Eye (tissue), 1 donor: ENCODE measurements at regions not wholly inside any gene's neighbourhood (a gene's known extent, or its start where the extent isn't known, plus 50 kb on each side); places are given as distances from the start of the nearest gene placed in this dataset.
"Not testable (repeated sequence)": the region's sequence is repeated elsewhere in the genome, so short reads cannot be mapped to it uniquely, and the experiment has no call there.

ENCODE experiments used
- DNase-seq: peaks from one replicate; pipeline ENCODE4 v3.0.0-alpha.2; 2015

GRCh38 chr3:35064761-35065160 is 574.6 kb upstream of the ARPP21 start:
- no peak for DNase-seq

- no peak for DNase-seq
These were observed 573.4 kb upstream of the ARPP21 start for GRCh38 chr3:35065891-35066290.

- no peak for DNase-seq
These were observed 571.6 kb upstream of the ARPP21 start for GRCh38 chr3:35067750-35068149.

GRCh38 chr3:35070088-35070487 is 569.2 kb upstream of the ARPP21 start:
- DNase-seq = peak; percentile 46

- no peak for DNase-seq
These were observed 567.6 kb upstream of the ARPP21 start for GRCh38 chr3:35071772-35072171.

GRCh38 chr3:35078780-35079179 is 560.5 kb upstream of the ARPP21 start:
- DNase-seq = no peak

- no peak for DNase-seq
These were observed 559.9 kb upstream of the ARPP21 start for GRCh38 chr3:35079403-35079802.

- no peak for DNase-seq
These were observed 557.4 kb upstream of the ARPP21 start for GRCh38 chr3:35081899-35082298.

- no peak for DNase-seq
These were observed 550.4 kb upstream of the ARPP21 start for GRCh38 chr3:35088943-35089342.

GRCh38 chr3:35114686-35115085 is 524.6 kb upstream of the ARPP21 start:
- no peak for DNase-seq

GRCh38 chr3:35120026-35120425 is 519.3 kb upstream of the ARPP21 start:
- DNase-seq = no peak

- DNase-seq = no peak
These were observed 501.7 kb upstream of the ARPP21 start for GRCh38 chr3:35137612-35138011.

GRCh38 chr3:35141406-35141805 is 497.9 kb upstream of the ARPP21 start:
- no peak for DNase-seq

- no peak for DNase-seq
These were observed 495.3 kb upstream of the ARPP21 start for GRCh38 chr3:35144011-35144410.

- DNase-seq = not testable (repeated sequence)
These were observed 492.9 kb upstream of the ARPP21 start for GRCh38 chr3:35146256-35147035.

- DNase-seq = no peak
These were observed 455.2 kb upstream of the ARPP21 start for GRCh38 chr3:35183927-35184675.

GRCh38 chr3:35184775-35185174 is 454.6 kb upstream of the ARPP21 start:
- DNase-seq = no peak

- no peak for DNase-seq
These were observed 451.4 kb upstream of the ARPP21 start for GRCh38 chr3:35187908-35188307.

GRCh38 chr3:35194666-35195065 is 444.7 kb upstream of the ARPP21 start:
- no peak for DNase-seq

- no peak for DNase-seq
These were observed 440.5 kb upstream of the ARPP21 start for GRCh38 chr3:35198857-35199256.

GRCh38 chr3:35200056-35200455 is 439.3 kb upstream of the ARPP21 start:
- no peak for DNase-seq

- no peak for DNase-seq
These were observed 438.1 kb upstream of the ARPP21 start for GRCh38 chr3:35201211-35201610.

- no peak for DNase-seq
These were observed 423.5 kb upstream of the ARPP21 start for GRCh38 chr3:35215525-35216500.
